BLaER1 treated with 17β-estradiol and CSF1 and Interleukin-3, amounts not matched to agents 10 nM and 100 nM (cell line): ENCODE measurements at regions not wholly inside any gene's neighbourhood (a gene's known extent, or its start where the extent isn't known, plus 50 kb on each side); places are given as distances from the start of the nearest gene placed in this dataset.

Source experiments
- H3K27ac ChIP-seq, 11 experiments: shearing (Covaris generic); formaldehyde crosslinking; 2 replicates each; pipeline ENCODE4 v1.8.1; 2022
- H3K27me3 ChIP-seq, 11 experiments: shearing (Covaris generic); formaldehyde crosslinking; 2 replicates each; pipeline ENCODE4 v1.8.1; 2022
- H3K36me3 ChIP-seq, 11 experiments: shearing (Covaris generic); formaldehyde crosslinking; 2 replicates each; pipeline ENCODE4 v1.8.1; 2022
- H3K4me1 ChIP-seq, 10 experiments: shearing (Covaris generic); formaldehyde crosslinking; 2 replicates each; pipeline ENCODE4 v1.8.1; 2022
- H3K4me2 ChIP-seq, 11 experiments: shearing (Covaris generic); formaldehyde crosslinking; 2 replicates each; pipeline ENCODE4 v1.8.1; 2022
- H3K4me3 ChIP-seq, 10 experiments: shearing (Covaris generic); formaldehyde crosslinking; 2 replicates each; pipeline ENCODE4 v1.8.1; 2022
- H3K9ac ChIP-seq, 11 experiments: shearing (Covaris generic); formaldehyde crosslinking; 2 replicates each; pipeline ENCODE4 v1.8.1; 2022
- H3K9me3 ChIP-seq, 11 experiments: shearing (Covaris generic); formaldehyde crosslinking; replicated peaks in 1 of 11; 2 replicates each; pipeline ENCODE4 v1.8.1; 2022
- H4K20me1 ChIP-seq, 11 experiments: shearing (Covaris generic); formaldehyde crosslinking; 2 replicates each; pipeline ENCODE4 v1.8.1; 2022
- Cebpa-rat ChIP-seq, 11 experiments: shearing (Covaris generic); IDR thresholded peaks; 2 replicates each; pipeline ENCODE4 v1.8.1; 2022

GRCh38 chr17:77571155-77571981 lies 387.1 kb upstream of the TNRC6C start:
- peak overlapping the region; percentile 28 to 62 (median 45); a peak in 18 of 20 replicates for H3K4me3 ChIP-seq
- H3K27ac ChIP-seq, result peak overlapping the region; percentile 10 to 97 (median 91); a peak in 20 of 22 replicates
- H3K9me3 ChIP-seq, result no peaks in the 10 kb centered on the region
- peaks cover 0 to 16% (median 0%) of the 10 kb centered on the region in 11 experiments; a peak in 3 of 22 replicates for H3K27me3 ChIP-seq
- H3K4me1 ChIP-seq, result peaks cover 58 to 83% (median 75%) of the 10 kb centered on the region in 10 experiments
- no peaks in the 10 kb centered on the region for H4K20me1 ChIP-seq
- no peaks in the 10 kb centered on the region for H3K36me3 ChIP-seq
- H3K4me2 ChIP-seq, result peak overlapping the region; percentile 68 to 97 (median 91)
- peak overlapping the region; percentile 19 to 84 (median 80); a peak in 20 of 22 replicates for H3K9ac ChIP-seq
- peak in 6 of 11 experiments; percentile 29 to 80 (median 38); a peak in 6 of 22 replicates for TF ChIP-seq Cebpa-rat (IDR thresholded peaks at IDR 0.05)

- no peak for TF ChIP-seq Cebpa-rat (IDR thresholded peaks at IDR 0.05)
- peak overlapping the region; percentile 12 to 97 (median 91); a peak in 20 of 22 replicates for H3K27ac ChIP-seq
- peaks cover 58 to 79% (median 70%) of the 10 kb centered on the region in 10 experiments for H3K4me1 ChIP-seq
- H3K36me3 ChIP-seq, result no peaks in the 10 kb centered on the region
- H3K9ac ChIP-seq, result peak overlapping the region; percentile 19 to 84 (median 80); a peak in 20 of 22 replicates
- H3K4me3 ChIP-seq, result peak overlapping the region; percentile 28 to 62 (median 45); a peak in 18 of 20 replicates
- no peaks in the 10 kb centered on the region for H3K9me3 ChIP-seq
- no peaks in the 10 kb centered on the region for H4K20me1 ChIP-seq
- peak overlapping the region; percentile 68 to 97 (median 91) for H3K4me2 ChIP-seq
- peaks cover 0 to 16% (median 0%) of the 10 kb centered on the region in 11 experiments; a peak in 3 of 22 replicates for H3K27me3 ChIP-seq
Measured at GRCh38 chr17:77572065-77572601, 386.4 kb upstream of the TNRC6C start.

GRCh38 chr17:77572851-77573250 lies 385.7 kb upstream of the TNRC6C start:
- no peak for TF ChIP-seq Cebpa-rat (IDR thresholded peaks at IDR 0.05)
- H3K27ac ChIP-seq, result peak overlapping the region in 8 of 11 experiments; percentile 83 to 97 (median 92); a peak in 16 of 22 replicates
- H3K36me3 ChIP-seq, result no peaks in the 10 kb centered on the region
- H3K27me3 ChIP-seq, result peaks cover 0 to 16% (median 0%) of the 10 kb centered on the region in 11 experiments; a peak in 3 of 22 replicates
- no peaks in the 10 kb centered on the region for H4K20me1 ChIP-seq
- peaks cover 58 to 81% (median 71%) of the 10 kb centered on the region in 10 experiments for H3K4me1 ChIP-seq
- H3K9me3 ChIP-seq, result no peaks in the 10 kb centered on the region
- peak overlapping the region; percentile 68 to 97 (median 91) for H3K4me2 ChIP-seq
- H3K9ac ChIP-seq, result peak overlapping the region in 7 of 11 experiments; percentile 80 to 84 (median 82); a peak in 12 of 22 replicates
- peak overlapping the region in 3 of 10 experiments; percentile 43 to 62 (median 49); a peak in 4 of 20 replicates for H3K4me3 ChIP-seq

- Histone ChIP-seq H3K27ac (no peak overlapping the region), H3K4me1 (peaks cover 53 to 75% (median 58%) of the 10 kb centered on the region in 10 experiments)
Measured at GRCh38 chr17:77577491-77577890, 381.0 kb upstream of the TNRC6C start.

GRCh38 chr17:77579131-77579530 lies 379.4 kb upstream of the TNRC6C start:
- Histone ChIP-seq H4K20me1 (0 out of 22 replicates have a peak, but pooled peaks cover 0 to 5% (median 0%) of the 10 kb centered on the region in 11 experiments), H3K9ac (peak overlapping the region in 8 of 11 experiments; percentile 6 to 65 (median 42); a peak in 6 of 22 replicates), H3K9me3 (peaks cover 0 to 12% (median 9%) of the 10 kb centered on the region in 11 experiments; a peak in 14 of 22 replicates), H3K4me1 (peaks cover 37 to 58% (median 43%) of the 10 kb centered on the region in 10 experiments), H3K4me3 (no peak overlapping the region; a peak in 1 of 20 replicates), H3K27me3 (no peaks in the 10 kb centered on the region), H3K36me3 (no peaks in the 10 kb centered on the region), H3K4me2 (peak overlapping the region; percentile 57 to 95 (median 66)), H3K27ac (peak overlapping the region in 9 of 11 experiments; percentile 25 to 66 (median 52); a peak in 15 of 22 replicates)
- no peak for TF ChIP-seq Cebpa-rat (IDR thresholded peaks at IDR 0.05)

More at GRCh38 chr17:77577491-77577890, 381.0 kb upstream of the TNRC6C start:
- Histone ChIP-seq H4K20me1 (0 out of 22 replicates have a peak, but pooled peaks cover 0 to 5% (median 0%) of the 10 kb centered on the region in 11 experiments), H3K9ac (no peak overlapping the region), H3K4me2 (no peak overlapping the region), H3K36me3 (no peaks in the 10 kb centered on the region), H3K27me3 (peaks cover 0 to 1% (median 0%) of the 10 kb centered on the region in 11 experiments; a peak in 2 of 22 replicates), H3K4me3 (no peak overlapping the region), H3K9me3 (peaks cover 0 to 12% (median 9%) of the 10 kb centered on the region in 11 experiments; a peak in 14 of 22 replicates)
- no peak for TF ChIP-seq Cebpa-rat (IDR thresholded peaks at IDR 0.05)

- no peaks in the 10 kb centered on the region for H3K36me3 ChIP-seq
- peak overlapping the region in 9 of 11 experiments; percentile 25 to 66 (median 52); a peak in 14 of 22 replicates for H3K27ac ChIP-seq
- no peak overlapping the region; a peak in 1 of 20 replicates for H3K4me3 ChIP-seq
- H3K9me3 ChIP-seq, result peaks cover 0 to 12% (median 9%) of the 10 kb centered on the region in 11 experiments; a peak in 14 of 22 replicates
- no peak for TF ChIP-seq Cebpa-rat (IDR thresholded peaks at IDR 0.05)
- 0 out of 22 replicates have a peak, but pooled peaks cover 0 to 5% (median 0%) of the 10 kb centered on the region in 11 experiments for H4K20me1 ChIP-seq
- H3K27me3 ChIP-seq, result no peaks in the 10 kb centered on the region
- peak overlapping the region in 9 of 11 experiments; percentile 0 to 65 (median 38); a peak in 9 of 22 replicates for H3K9ac ChIP-seq
- peak overlapping the region; percentile 57 to 95 (median 66) for H3K4me2 ChIP-seq
- peaks cover 31 to 53% (median 37%) of the 10 kb centered on the region in 10 experiments for H3K4me1 ChIP-seq
Measured at GRCh38 chr17:77579682-77580081, 378.8 kb upstream of the TNRC6C start.

GRCh38 chr17:77580531-77581270 lies 377.8 kb upstream of the TNRC6C start:
- peaks cover 21 to 43% (median 29%) of the 10 kb centered on the region in 10 experiments for H3K4me1 ChIP-seq
- H3K9ac ChIP-seq, result peak overlapping the region in 2 of 11 experiments; percentile 25 to 52; a peak in 2 of 22 replicates
- peak overlapping the region in 8 of 11 experiments; percentile 63 to 88 (median 82); a peak in 13 of 22 replicates for H3K4me2 ChIP-seq
- no peak for TF ChIP-seq Cebpa-rat (IDR thresholded peaks at IDR 0.05)
- peak overlapping the region in 4 of 11 experiments; percentile 31 to 64 (median 49); a peak in 5 of 22 replicates for H3K27ac ChIP-seq
- H3K27me3 ChIP-seq, result no peaks in the 10 kb centered on the region
- no peaks in the 10 kb centered on the region for H3K36me3 ChIP-seq
- no peak overlapping the region for H3K4me3 ChIP-seq
- 0 out of 22 replicates have a peak, but pooled peaks cover 0 to 5% (median 0%) of the 10 kb centered on the region in 11 experiments for H4K20me1 ChIP-seq
- peaks cover 0 to 15% (median 9%) of the 10 kb centered on the region in 11 experiments; a peak in 14 of 22 replicates for H3K9me3 ChIP-seq
